ENCODE measurements at regions not wholly inside any gene's neighbourhood (a gene's known extent, or its start where the extent isn't known, plus 50 kb on each side); places are given as distances from the start of the nearest gene placed in this dataset.

DNA sequence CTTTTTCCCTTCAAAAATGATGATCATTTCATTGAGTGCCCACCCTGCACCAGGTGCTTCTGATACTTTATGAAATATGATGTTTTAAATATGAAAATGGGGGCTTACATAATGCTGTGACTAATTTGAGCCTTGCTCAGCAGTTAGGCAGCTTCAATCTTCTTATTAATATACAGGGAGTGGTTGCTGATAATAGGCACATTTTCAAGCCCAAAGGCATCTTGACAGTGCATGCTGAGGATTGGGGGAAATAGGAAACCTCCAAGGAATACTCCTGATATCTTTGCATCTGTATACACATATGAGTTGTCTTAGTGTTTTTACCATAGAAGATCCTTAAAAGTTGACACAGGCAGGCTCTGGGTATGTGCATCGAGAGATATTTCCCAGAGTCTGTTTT is 262.3 kb upstream of the SASH1 start:
- no peak overlapping the region for H3K9ac ChIP-seq (ENCODE audit: low read depth, low read length)
- DNase-seq, result no peak
- no peaks in the 10 kb centered on the region for H3K36me3 ChIP-seq (ENCODE audit: insufficient read depth, low read length)
- ATAC-seq (ENCODE audit: insufficient read depth, low read depth), result no peak
- no peaks in the 10 kb centered on the region for H3K4me1 ChIP-seq (ENCODE audit: insufficient read depth, low read length)
- H4K20me1 ChIP-seq (ENCODE audit: insufficient read depth, low read length), result no peaks in the 10 kb centered on the region
- H3K27ac ChIP-seq (ENCODE audit: low read length), result no peak overlapping the region
- H3K9me3 ChIP-seq (ENCODE audit: insufficient read depth, low read length, severe bottlenecking), result no peaks in the 10 kb centered on the region
- no peak overlapping the region for H2AFZ ChIP-seq (ENCODE audit: low read depth, low read length)
- H3K79me2 ChIP-seq (ENCODE audit: insufficient read depth, low read length), result no peaks in the 10 kb centered on the region
- no peaks in the 10 kb centered on the region for H3K27me3 ChIP-seq (ENCODE audit: insufficient read depth, low read length, poor library complexity)
- H3K4me3 ChIP-seq (ENCODE audit: low read depth in 1 of 2, low read length in 2 of 2), result no peak overlapping the region
- H3K4me2 ChIP-seq (ENCODE audit: insufficient read depth, low read length), result no peak overlapping the region
- TF ChIP-seq CTCF (IDR thresholded peaks at IDR 0.05; ENCODE audit: borderline replicate concordance, extremely low read depth, low read length, poor library complexity, severe bottlenecking), result no peak
- no peak for TF ChIP-seq EZH2 (IDR thresholded peaks at IDR 0.05; ENCODE audit: borderline replicate concordance, low read depth, low read length, severe bottlenecking)

GRCh38 chr6:148081076-148081475 is 261.6 kb upstream of the SASH1 start:
- Histone ChIP-seq H3K36me3 (ENCODE audit: insufficient read depth, low read length) (no peaks in the 10 kb centered on the region), H3K9me3 (ENCODE audit: insufficient read depth, low read length, severe bottlenecking) (no peaks in the 10 kb centered on the region), H3K79me2 (ENCODE audit: insufficient read depth, low read length) (no peaks in the 10 kb centered on the region), H3K4me1 (ENCODE audit: insufficient read depth, low read length) (no peaks in the 10 kb centered on the region), H3K9ac (ENCODE audit: low read depth, low read length) (no peak overlapping the region), H2AFZ (ENCODE audit: low read depth, low read length) (no peak overlapping the region), H4K20me1 (ENCODE audit: insufficient read depth, low read length) (no peaks in the 10 kb centered on the region), H3K4me2 (ENCODE audit: insufficient read depth, low read length) (no peak overlapping the region), H3K4me3 (ENCODE audit: low read depth in 1 of 2, low read length in 2 of 2) (no peak overlapping the region), H3K27ac (ENCODE audit: low read length) (no peak overlapping the region), H3K27me3 (ENCODE audit: insufficient read depth, low read length, poor library complexity) (no peaks in the 10 kb centered on the region)
- ATAC-seq (ENCODE audit: insufficient read depth, low read depth) (no peak), DNase-seq (no peak)
- TF ChIP-seq EZH2 (IDR thresholded peaks at IDR 0.05; ENCODE audit: borderline replicate concordance, low read depth, low read length, severe bottlenecking), result no peak
- TF ChIP-seq CTCF (IDR thresholded peaks at IDR 0.05; ENCODE audit: borderline replicate concordance, extremely low read depth, low read length, poor library complexity, severe bottlenecking), result no peak

DNA sequence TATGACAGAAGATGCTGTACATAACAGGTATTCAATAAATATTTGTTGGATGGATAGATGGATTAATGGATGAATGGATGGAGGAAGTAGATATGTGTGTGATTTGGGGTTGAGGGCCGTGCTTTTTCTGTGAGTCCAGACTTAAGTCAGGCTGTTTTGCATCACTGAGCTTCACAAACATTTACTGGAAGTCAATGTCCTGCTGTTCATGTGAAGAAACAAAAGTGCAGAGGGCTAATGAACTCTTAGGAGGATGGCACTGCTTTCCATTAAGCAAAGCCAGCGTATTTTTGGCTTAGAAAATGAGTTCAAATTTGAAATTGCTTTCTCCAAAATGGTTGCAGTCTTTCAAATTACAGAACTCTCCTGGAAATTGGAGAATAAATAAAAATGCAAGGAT is 260.6 kb upstream of the SASH1 start:
- Histone ChIP-seq H3K79me2 (ENCODE audit: insufficient read depth, low read length) (no peaks in the 10 kb centered on the region), H3K9ac (ENCODE audit: low read depth, low read length) (no peak overlapping the region)
- TF ChIP-seq EZH2 (IDR thresholded peaks at IDR 0.05; ENCODE audit: borderline replicate concordance, low read depth, low read length, severe bottlenecking), result no peak
- TF ChIP-seq CTCF (IDR thresholded peaks at IDR 0.05; ENCODE audit: borderline replicate concordance, extremely low read depth, low read length, poor library complexity, severe bottlenecking), result no peak

DNA sequence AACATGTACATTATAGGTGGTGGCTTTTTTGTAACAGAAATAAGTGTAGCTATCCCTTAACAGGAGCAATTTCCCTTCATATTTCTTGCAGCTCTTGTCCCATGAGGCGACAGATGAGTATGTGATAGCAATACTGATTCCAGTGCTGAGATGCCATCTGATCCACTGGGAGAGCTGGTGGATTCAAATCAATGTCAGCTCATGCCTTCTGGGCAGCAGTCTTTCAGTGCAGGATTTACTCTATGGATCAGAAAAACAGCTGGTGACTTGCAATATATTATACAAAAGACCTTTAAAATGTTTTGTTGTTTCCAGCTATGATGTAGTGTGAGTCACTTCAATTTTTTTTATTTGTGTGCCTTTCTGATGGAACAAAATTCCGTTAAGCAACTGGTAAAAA is 259.9 kb upstream of the SASH1 start:
- Histone ChIP-seq H3K36me3 (ENCODE audit: insufficient read depth, low read length) (no peaks in the 10 kb centered on the region), H3K4me3 (ENCODE audit: low read depth in 1 of 2, low read length in 2 of 2) (no peak overlapping the region), H3K4me2 (ENCODE audit: insufficient read depth, low read length) (no peak overlapping the region), H4K20me1 (ENCODE audit: insufficient read depth, low read length) (no peaks in the 10 kb centered on the region), H3K4me1 (ENCODE audit: insufficient read depth, low read length) (no peaks in the 10 kb centered on the region), H3K27ac (ENCODE audit: low read length) (no peak overlapping the region), H3K9me3 (ENCODE audit: insufficient read depth, low read length, severe bottlenecking) (no peaks in the 10 kb centered on the region), H3K79me2 (ENCODE audit: insufficient read depth, low read length) (no peaks in the 10 kb centered on the region), H3K27me3 (ENCODE audit: insufficient read depth, low read length, poor library complexity) (peaks cover 2% of the 10 kb centered on the region), H3K9ac (ENCODE audit: low read depth, low read length) (no peak overlapping the region), H2AFZ (ENCODE audit: low read depth, low read length) (no peak overlapping the region)
- DNase-seq (no peak), ATAC-seq (ENCODE audit: insufficient read depth, low read depth) (no peak)
- TF ChIP-seq CTCF (IDR thresholded peaks at IDR 0.05; ENCODE audit: borderline replicate concordance, extremely low read depth, low read length, poor library complexity, severe bottlenecking) (no peak), EZH2 (IDR thresholded peaks at IDR 0.05; ENCODE audit: borderline replicate concordance, low read depth, low read length, severe bottlenecking) (no peak)

More for the DNA sequence above, 260.6 kb upstream of the SASH1 start:
- H2AFZ ChIP-seq (ENCODE audit: low read depth, low read length), result no peak overlapping the region
- ATAC-seq (ENCODE audit: insufficient read depth, low read depth), result no peak
- H4K20me1 ChIP-seq (ENCODE audit: insufficient read depth, low read length), result no peaks in the 10 kb centered on the region
- H3K27ac ChIP-seq (ENCODE audit: low read length), result no peak overlapping the region
- no peak overlapping the region for H3K4me3 ChIP-seq (ENCODE audit: low read depth in 1 of 2, low read length in 2 of 2)
- H3K27me3 ChIP-seq (ENCODE audit: insufficient read depth, low read length, poor library complexity), result peaks cover 2% of the 10 kb centered on the region
- no peak overlapping the region for H3K4me2 ChIP-seq (ENCODE audit: insufficient read depth, low read length)
- H3K4me1 ChIP-seq (ENCODE audit: insufficient read depth, low read length), result no peaks in the 10 kb centered on the region
- H3K9me3 ChIP-seq (ENCODE audit: insufficient read depth, low read length, severe bottlenecking), result no peaks in the 10 kb centered on the region
- DNase-seq, result no peak
- no peaks in the 10 kb centered on the region for H3K36me3 ChIP-seq (ENCODE audit: insufficient read depth, low read length)
